Astrocyte (in vitro differentiated cells and primary cell): ENCODE measurements at regions not wholly inside any gene's neighbourhood (a gene's known extent, or its start where the extent isn't known, plus 50 kb on each side); places are given as distances from the start of the nearest gene placed in this dataset.

ENCODE experiments used
- DNase-seq: peaks from one replicate; pipeline ENCODE4 v3.0.0-alpha.2; 2010; ENCODE audit warnings: low read depth
- FAIRE-seq: peaks from 2 replicates; lab custom pipeline; 2011; peaks lifted over from hg19 to GRCh38; lab: Jason Lieb, UNC
- H2AFZ ChIP-seq: 2 replicates; pipeline ENCODE4 v1.6.0; 2012; ENCODE audit warnings: low read depth, low read length, inconsistent platforms
- H3K27ac ChIP-seq: 2 replicates; pipeline ENCODE4 v1.5.1; 2011; ENCODE audit warnings: low read depth, low read length, inconsistent platforms
- H3K27me3 ChIP-seq: 2 replicates; pipeline ENCODE4 v1.6.0; 2011; ENCODE audit warnings: low read length, inconsistent platforms; ENCODE audit not compliant: insufficient read depth
- H3K36me3 ChIP-seq: 2 replicates; pipeline ENCODE4 v1.5.1; 2011; ENCODE audit warnings: low read length, inconsistent platforms; ENCODE audit not compliant: insufficient read depth
- H3K4me1 ChIP-seq: 2 replicates; pipeline ENCODE4 v1.5.1; 2011; ENCODE audit warnings: low read length, inconsistent platforms; ENCODE audit not compliant: insufficient read depth
- H3K4me2 ChIP-seq: 2 replicates; pipeline ENCODE4 v1.6.0; 2012; ENCODE audit warnings: low read length, inconsistent platforms
- H3K4me3 ChIP-seq: 2 replicates; pipeline ENCODE4 v1.5.1; 2011; ENCODE audit warnings: low read depth, mild to moderate bottlenecking, low read length, inconsistent platforms; ENCODE audit not compliant: insufficient read depth
- H3K79me2 ChIP-seq: 2 replicates; pipeline ENCODE4 v1.6.0; 2012; ENCODE audit warnings: mild to moderate bottlenecking, low read length, inconsistent platforms; ENCODE audit not compliant: insufficient read depth
- H3K9ac ChIP-seq: 2 replicates; pipeline ENCODE4 v1.6.0; 2012; ENCODE audit warnings: mild to moderate bottlenecking, low read length, inconsistent platforms
- H3K9me3 ChIP-seq: 2 replicates; pipeline ENCODE4 v1.5.1; 2012; ENCODE audit warnings: low read depth, mild to moderate bottlenecking, low read length, inconsistent platforms; ENCODE audit not compliant: insufficient read depth
- H4K20me1 ChIP-seq: 2 replicates; pipeline ENCODE4 v1.6.0; 2012; ENCODE audit warnings: low read length, inconsistent platforms; ENCODE audit not compliant: insufficient read depth
- H3K27ac Mint-ChIP-seq: one replicate; pipeline ENCODE4 v1.8.0; 2021; ENCODE audit warnings: mild to moderate bottlenecking, mixed read lengths; ENCODE audit not compliant: unreplicated experiment
- H3K27me3 Mint-ChIP-seq: one replicate; pipeline ENCODE4 v1.8.0; 2021; ENCODE audit warnings: low read depth, mixed read lengths; ENCODE audit not compliant: unreplicated experiment
- H3K36me3 Mint-ChIP-seq: one replicate; pipeline ENCODE4 v1.8.0; 2021; ENCODE audit warnings: low read depth, mixed read lengths; ENCODE audit not compliant: unreplicated experiment
- H3K4me1 Mint-ChIP-seq: one replicate; pipeline ENCODE4 v1.8.0; 2021; ENCODE audit warnings: low read depth, mixed read lengths; ENCODE audit not compliant: unreplicated experiment
- H3K4me3 Mint-ChIP-seq: one replicate; pipeline ENCODE4 v1.8.0; 2021; ENCODE audit warnings: mild to moderate bottlenecking, moderate library complexity, mixed read lengths; ENCODE audit not compliant: unreplicated experiment
- H3K9me3 Mint-ChIP-seq: one replicate; pipeline ENCODE4 v1.8.0; 2021; ENCODE audit warnings: mild to moderate bottlenecking, mixed read lengths; ENCODE audit not compliant: unreplicated experiment
- EZH2 ChIP-seq: IDR thresholded peaks from 2 replicates; pipeline ENCODE4 v1.6.1; 2012; ENCODE audit warnings: mild to moderate bottlenecking, low read length, inconsistent platforms; ENCODE audit not compliant: insufficient read depth
- TF ChIP-seq, protein P1 (sequence below): IDR thresholded peaks from 2 replicates; pipeline ENCODE4 v1.5.1; 2011; ENCODE audit warnings: low read depth, mild to moderate bottlenecking, inconsistent platforms, low read length, moderate library complexity; ENCODE audit not compliant: insufficient read depth

DNA sequence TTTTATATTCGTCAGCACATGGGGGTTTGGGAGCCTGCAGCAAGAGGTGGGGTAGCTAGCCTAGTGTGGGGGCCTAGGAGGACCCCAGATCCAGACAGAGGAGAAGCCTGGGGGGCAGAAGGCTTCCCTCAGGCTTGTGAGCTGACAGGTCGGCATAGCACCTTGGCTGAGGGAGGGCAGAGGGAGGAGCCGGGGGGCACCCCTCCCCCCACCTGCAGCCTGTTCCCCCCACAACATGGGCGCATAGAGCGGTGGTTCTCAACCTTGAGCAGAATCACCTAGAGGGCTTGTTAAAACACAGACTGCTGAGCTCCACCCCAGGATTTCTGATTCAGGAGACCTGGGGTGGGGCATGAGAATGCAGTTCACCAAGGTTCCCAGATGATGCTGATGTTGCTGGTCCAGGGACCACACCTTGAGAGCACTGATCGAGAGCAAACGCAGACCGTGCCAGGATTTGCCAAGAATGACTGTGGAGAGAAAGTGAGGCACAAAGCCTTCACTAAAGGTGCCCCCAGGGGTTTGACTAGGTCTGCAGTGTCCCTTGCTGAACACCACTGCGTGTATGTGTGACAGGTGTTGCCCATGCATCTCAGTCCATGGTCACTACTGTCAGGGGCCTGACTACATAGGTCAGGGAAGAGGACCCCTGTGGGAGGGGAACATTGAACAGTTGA lies 163.3 kb downstream of the MACROH2A1 start:
- no peak overlapping the region for H3K27ac Mint-ChIP-seq

DNA sequence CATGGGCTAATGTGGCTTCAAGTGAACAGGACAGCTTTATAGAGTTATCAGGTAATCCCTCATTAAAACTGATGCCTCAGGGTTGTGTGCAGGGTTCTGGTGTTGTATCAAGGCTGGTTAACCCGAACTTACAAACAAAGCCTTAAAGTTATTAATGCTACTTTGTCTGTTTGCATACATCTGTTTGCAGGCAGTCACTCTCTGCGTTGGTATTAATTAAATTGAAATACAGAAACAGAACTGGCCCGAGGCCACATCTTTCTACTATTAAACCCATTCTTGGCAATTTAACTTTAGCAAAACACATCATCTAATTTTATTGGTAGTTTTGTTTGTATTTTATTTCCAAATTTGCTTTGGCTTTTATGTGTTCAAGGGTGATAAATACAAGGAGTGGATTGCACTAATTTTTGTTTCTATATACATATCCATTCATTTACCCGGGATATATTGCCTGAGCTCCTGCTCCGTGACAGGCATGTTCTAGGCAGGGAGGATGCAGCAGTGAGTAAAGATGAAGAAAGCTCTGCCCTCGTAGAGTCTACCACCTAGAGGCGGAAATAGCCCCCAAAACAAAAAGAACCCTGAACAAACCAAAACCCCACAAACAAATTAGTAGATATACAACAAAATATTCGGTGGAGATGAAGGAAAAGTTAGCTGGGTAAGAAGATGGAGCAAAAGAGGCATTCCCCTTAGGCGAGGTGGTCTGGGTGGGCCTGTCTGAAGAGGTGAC lies 164.2 kb downstream of the MACROH2A1 start:
- no peak for FAIRE-seq
- TF ChIP-seq, protein P1, sequence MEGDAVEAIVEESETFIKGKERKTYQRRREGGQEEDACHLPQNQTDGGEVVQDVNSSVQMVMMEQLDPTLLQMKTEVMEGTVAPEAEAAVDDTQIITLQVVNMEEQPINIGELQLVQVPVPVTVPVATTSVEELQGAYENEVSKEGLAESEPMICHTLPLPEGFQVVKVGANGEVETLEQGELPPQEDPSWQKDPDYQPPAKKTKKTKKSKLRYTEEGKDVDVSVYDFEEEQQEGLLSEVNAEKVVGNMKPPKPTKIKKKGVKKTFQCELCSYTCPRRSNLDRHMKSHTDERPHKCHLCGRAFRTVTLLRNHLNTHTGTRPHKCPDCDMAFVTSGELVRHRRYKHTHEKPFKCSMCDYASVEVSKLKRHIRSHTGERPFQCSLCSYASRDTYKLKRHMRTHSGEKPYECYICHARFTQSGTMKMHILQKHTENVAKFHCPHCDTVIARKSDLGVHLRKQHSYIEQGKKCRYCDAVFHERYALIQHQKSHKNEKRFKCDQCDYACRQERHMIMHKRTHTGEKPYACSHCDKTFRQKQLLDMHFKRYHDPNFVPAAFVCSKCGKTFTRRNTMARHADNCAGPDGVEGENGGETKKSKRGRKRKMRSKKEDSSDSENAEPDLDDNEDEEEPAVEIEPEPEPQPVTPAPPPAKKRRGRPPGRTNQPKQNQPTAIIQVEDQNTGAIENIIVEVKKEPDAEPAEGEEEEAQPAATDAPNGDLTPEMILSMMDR = no peak
- TF ChIP-seq EZH2 = no peak

More for the DNA sequence above, 163.3 kb downstream of the MACROH2A1 start:
- TF ChIP-seq, protein P1 = no peak
- no peak for TF ChIP-seq EZH2
- DNase-seq (no peak), FAIRE-seq (no peak)
- Histone ChIP-seq H2AFZ (no peak overlapping the region), H3K4me2 (no peak overlapping the region), H3K36me3 (no peaks in the 10 kb centered on the region), H3K9ac (no peak overlapping the region), H4K20me1 (no peaks in the 10 kb centered on the region), H3K27me3 (no peaks in the 10 kb centered on the region), H3K9me3 (no peaks in the 10 kb centered on the region), H3K4me3 (no peak overlapping the region), H3K27ac (no peak overlapping the region), H3K79me2 (no peaks in the 10 kb centered on the region), H3K4me1 (peaks cover 4% of the 10 kb centered on the region)
- H3K4me1 Mint-ChIP-seq = peaks cover 3% of the 10 kb centered on the region
- no peaks in the 10 kb centered on the region for H3K9me3 Mint-ChIP-seq
- H3K36me3 Mint-ChIP-seq = peaks cover 2% of the 10 kb centered on the region
- no peak overlapping the region for H3K4me3 Mint-ChIP-seq
- peaks cover 54% of the 10 kb centered on the region for H3K27me3 Mint-ChIP-seq

More for the DNA sequence above, 164.2 kb downstream of the MACROH2A1 start:
- Histone ChIP-seq H3K9me3 (no peaks in the 10 kb centered on the region), H3K27me3 (no peaks in the 10 kb centered on the region), H3K79me2 (no peaks in the 10 kb centered on the region), H2AFZ (no peak overlapping the region), H3K4me1 (peaks cover 9% of the 10 kb centered on the region), H3K27ac (no peak overlapping the region), H3K36me3 (no peaks in the 10 kb centered on the region), H3K4me3 (no peak overlapping the region), H4K20me1 (no peaks in the 10 kb centered on the region), H3K4me2 (no peak overlapping the region), H3K9ac (no peak overlapping the region)
- Mint-ChIP-seq H3K4me1 (peaks cover 3% of the 10 kb centered on the region), H3K27me3 (peaks cover 52% of the 10 kb centered on the region), H3K4me3 (no peak overlapping the region), H3K36me3 (peaks cover 2% of the 10 kb centered on the region), H3K9me3 (peaks cover under 1% of the 10 kb centered on the region), H3K27ac (no peak overlapping the region)
- DNase-seq = no peak
